GM10266 (cell line): ENCODE measurements at regions not wholly inside any gene's neighbourhood (a gene's known extent, or its start where the extent isn't known, plus 50 kb on each side); places are given as distances from the start of the nearest gene placed in this dataset.

Source experiments
- DNase-seq: peaks from one replicate; pipeline ENCODE4 v3.0.0; 2012; ENCODE audit errors: extremely low spot score
- TF ChIP-seq, protein P1 (sequence below): IDR thresholded peaks from 2 replicates; pipeline ENCODE4 v1.5.1; 2012; ENCODE audit warnings: mild to moderate bottlenecking, low read depth; ENCODE audit not compliant: control insufficient read depth, insufficient read depth; ENCODE audit errors: missing control alignments

DNA sequence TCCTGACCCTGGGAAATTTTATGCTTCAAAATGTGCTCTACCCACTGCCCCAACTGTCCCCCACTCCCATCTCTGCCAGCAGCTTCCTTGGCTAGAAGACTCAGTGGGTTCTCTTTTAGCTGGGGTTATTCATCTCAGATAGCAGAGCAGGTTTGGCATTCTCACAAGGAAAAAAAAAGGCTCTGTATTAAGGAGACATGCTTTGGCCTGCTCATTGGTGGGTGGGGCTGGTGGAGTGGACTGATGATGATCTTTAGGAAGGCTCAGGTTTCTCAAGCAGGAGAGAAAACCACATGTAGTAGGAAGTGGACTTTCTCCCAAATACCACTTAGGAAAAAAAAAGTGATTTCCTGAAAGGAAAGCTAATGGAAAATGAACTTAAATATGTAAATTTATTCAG lies 279.2 kb upstream of the ZNF462 start:
- TF ChIP-seq, protein P1, sequence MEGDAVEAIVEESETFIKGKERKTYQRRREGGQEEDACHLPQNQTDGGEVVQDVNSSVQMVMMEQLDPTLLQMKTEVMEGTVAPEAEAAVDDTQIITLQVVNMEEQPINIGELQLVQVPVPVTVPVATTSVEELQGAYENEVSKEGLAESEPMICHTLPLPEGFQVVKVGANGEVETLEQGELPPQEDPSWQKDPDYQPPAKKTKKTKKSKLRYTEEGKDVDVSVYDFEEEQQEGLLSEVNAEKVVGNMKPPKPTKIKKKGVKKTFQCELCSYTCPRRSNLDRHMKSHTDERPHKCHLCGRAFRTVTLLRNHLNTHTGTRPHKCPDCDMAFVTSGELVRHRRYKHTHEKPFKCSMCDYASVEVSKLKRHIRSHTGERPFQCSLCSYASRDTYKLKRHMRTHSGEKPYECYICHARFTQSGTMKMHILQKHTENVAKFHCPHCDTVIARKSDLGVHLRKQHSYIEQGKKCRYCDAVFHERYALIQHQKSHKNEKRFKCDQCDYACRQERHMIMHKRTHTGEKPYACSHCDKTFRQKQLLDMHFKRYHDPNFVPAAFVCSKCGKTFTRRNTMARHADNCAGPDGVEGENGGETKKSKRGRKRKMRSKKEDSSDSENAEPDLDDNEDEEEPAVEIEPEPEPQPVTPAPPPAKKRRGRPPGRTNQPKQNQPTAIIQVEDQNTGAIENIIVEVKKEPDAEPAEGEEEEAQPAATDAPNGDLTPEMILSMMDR: no peak
- no peak for DNase-seq

DNA sequence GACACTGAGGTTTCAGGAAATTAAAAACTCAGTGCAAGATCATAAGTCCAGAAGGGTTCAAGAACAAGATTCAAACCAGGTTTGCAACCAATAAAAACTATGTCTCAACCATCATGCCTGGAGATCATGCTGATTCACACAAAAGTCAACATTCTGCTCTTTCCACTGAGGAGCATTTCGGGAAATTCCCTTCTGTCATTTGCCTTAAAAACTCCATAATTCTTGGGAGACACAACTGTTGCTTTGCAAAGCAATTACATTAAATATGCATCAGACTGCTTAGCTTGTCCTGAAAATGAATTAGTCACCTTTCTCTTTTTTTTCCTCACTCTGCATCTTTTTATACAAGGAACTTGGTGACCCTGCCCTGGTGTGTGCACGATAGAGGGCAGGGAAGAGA lies 275.9 kb upstream of the ZNF462 start:
- TF ChIP-seq, protein P1: no peak
- DNase-seq: no peak

DNA sequence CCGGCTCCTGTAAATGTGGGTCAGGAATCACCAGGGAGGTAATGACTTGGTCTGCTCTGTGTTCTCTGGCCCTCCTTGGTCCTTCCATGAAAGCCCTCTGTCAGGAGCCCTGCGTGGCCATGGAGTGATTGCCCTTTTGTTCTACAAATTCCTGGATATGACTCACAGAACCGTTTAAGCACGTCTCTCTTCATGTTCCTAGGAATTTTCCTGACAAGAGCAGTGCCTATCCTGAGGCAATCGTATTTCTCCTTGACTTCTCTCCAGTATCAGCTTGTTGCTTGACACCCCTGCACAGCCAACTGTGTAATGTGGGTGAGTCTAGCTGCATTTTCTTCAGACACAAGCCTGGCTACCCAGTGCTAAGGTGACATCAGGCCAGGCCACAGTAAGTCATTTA lies 274.3 kb upstream of the ZNF462 start:
- no peak for DNase-seq

DNA sequence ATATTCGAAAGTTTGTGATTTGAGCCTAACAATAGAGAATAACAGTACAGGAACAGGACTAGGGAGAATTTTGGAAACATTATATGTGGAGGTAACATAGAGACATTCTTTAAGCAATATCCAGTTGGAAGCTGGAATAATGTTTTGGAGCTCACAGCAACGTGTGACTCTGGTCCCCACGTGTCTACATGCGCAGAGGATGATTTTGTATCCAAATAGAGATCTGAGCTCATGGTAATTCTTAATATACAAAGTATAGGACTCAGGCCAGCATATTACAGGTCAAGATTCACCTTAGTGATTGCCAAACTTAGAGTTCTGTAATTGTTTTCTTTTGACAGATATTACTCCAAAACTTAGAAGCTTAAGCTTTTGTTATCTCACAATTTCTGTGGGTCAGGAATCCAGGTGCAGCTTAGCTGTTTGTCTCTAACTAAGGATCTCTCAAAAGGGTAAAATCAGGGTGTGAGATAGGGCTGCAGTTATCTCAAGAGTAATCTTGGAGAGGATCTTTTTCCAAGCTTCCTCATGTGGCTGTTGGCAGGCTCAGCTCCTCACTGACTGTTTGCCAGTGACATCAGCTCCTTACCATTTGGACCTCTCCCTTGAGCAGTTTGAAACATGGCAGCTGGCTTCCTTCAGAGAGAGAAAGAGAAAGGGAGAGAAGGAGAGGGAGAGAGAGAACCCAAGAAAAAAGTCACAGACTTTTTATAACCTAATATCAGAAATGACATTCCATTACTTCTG lies 272.0 kb upstream of the ZNF462 start:
- DNase-seq: no peak
- TF ChIP-seq, protein P1: no peak

More for the DNA sequence above, 274.3 kb upstream of the ZNF462 start:
- TF ChIP-seq, protein P1: no peak

DNA sequence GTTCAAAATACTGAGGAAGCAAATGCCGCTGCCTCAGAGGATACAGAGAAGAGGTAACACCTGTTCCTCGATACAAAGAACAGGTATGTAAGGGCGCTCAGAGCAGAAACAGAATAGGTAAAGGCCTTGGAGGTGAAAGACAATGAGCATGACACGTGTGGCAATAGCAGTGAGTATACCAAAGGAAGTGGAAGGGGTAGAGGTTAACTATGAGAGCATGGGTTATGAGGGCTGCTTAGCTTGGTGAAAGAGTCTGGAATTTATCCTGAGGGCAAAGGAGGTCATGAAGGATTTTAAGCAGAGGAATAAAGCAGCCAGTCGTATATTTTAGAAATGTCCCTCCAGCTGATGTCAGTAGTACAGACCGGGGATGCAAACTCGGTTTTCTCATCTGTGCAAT lies 269.8 kb upstream of the ZNF462 start:
- no peak for DNase-seq
- TF ChIP-seq, protein P1: no peak

DNA sequence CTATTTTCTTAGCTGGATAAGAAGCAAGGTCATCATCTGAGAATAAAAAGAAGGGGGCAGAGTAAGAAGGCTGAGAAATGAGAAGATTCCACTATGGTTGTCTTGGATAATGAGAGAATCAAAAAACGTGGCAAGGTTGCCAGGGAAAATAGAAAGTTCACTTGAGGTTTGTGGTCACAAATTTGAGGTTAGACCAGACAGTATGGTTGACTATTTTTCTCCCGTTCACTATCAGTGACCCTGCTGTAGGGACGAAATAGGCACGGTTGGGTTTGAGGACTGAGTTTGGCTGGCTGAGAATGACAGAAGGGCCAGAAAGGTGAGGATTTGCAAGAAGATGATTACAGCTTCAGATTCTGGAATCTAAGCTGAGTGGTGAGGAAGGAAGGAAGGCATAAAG lies 266.0 kb upstream of the ZNF462 start:
- TF ChIP-seq, protein P1: no peak
- DNase-seq: no peak

DNA sequence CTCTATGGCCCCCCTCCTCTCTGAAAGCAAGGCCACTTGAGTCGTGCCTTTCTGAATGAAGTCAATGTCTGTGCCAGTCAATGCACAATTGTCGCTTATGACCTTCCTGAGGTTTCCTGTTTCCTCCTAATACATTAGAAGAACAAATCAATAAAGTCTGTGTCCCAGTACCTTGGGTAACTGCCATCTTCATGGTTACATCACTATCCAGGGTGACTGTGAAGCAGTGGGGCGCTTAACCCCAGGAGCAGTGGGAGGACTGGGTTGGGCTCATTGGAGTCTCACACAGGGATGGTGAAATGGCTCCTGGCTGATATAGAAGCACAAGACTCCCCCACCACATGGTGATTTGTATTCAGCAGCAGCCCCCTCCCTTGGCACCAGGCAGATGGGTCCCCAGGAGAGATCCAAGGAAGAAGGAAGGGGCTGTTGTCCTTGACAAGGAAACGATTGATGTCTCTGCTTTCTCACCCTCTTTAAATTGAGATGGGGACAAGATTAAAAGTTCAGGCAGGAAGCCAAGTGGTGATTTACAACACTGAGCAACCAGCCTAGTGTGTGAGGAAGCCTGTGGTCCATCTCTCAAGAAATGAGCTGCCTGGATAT lies 261.9 kb upstream of the ZNF462 start:
- DNase-seq: no peak
- TF ChIP-seq, protein P1: no peak
